Loucy (cell line): ENCODE measurements at regions not wholly inside any gene's neighbourhood (a gene's known extent, or its start where the extent isn't known, plus 50 kb on each side); places are given as distances from the start of the nearest gene placed in this dataset.

Source experiments
- CTCF ChIP-seq: fragments of 200-600 bp; sonication (generic); conservative IDR thresholded peaks from 2 replicates; pipeline ENCODE4 v1.5.1; 2014; ENCODE audit warnings: mild to moderate bottlenecking, antibody characterized with exemption, low read length
- EZH2phosphoT487 ChIP-seq: fragments of 200-600 bp; IDR thresholded peaks from 2 replicates; pipeline ENCODE4 v1.6.1; 2018; ENCODE audit warnings: antibody characterized with exemption, mild to moderate bottlenecking, moderate library complexity, borderline replicate concordance

DNA sequence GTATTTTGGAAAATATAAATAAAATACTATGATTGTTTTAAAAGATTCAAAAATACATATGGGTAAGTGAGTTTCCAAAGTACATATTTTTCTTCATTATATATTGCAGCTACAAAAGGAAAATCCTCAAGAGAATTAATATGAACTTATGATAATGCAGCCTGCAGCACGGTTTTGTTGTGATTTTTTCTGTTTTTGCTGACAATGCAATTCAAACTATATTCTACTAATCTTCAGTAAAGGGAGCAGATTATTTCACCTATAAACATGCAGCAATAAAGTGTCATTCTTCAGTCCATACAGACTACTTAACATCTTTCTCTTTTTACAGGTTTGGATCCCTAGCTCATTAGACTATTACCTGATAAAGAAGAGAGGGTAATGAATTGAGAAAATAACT, 582.1 kb upstream of the MGAT4C start:
- no peak for TF ChIP-seq CTCF
- TF ChIP-seq EZH2phosphoT487: no peak
